WTC11 (cell line): ENCODE measurements at regions not wholly inside any gene's neighbourhood (a gene's known extent, or its start where the extent isn't known, plus 50 kb on each side); places are given as distances from the start of the nearest gene placed in this dataset.

Experiments
- CTCF ChIP-seq: fragments of 200-600 bp; IDR thresholded peaks from 2 replicates; pipeline ENCODE4 v1.8.0; 2022; ENCODE audit warnings: antibody characterized with exemption
- MAX ChIP-seq: sonication (generic); formaldehyde crosslinking; IDR thresholded peaks from 2 replicates; pipeline ENCODE4 v1.8.0; 2022; ENCODE audit warnings: mild to moderate bottlenecking, missing genetic modification reagents
- USF2 ChIP-seq: sonication (generic); formaldehyde crosslinking; IDR thresholded peaks from 2 replicates; pipeline ENCODE4 v1.8.1; 2023; ENCODE audit warnings: mild to moderate bottlenecking, missing genetic modification reagents, moderate library complexity
- ZNF138 ChIP-seq: sonication (generic); formaldehyde crosslinking; conservative IDR thresholded peaks from 2 replicates; pipeline ENCODE4 v1.8.1; 2022; ENCODE audit warnings: mild to moderate bottlenecking, moderate library complexity, missing genetic modification reagents

- TF ChIP-seq ZNF138 (no peak), CTCF (no peak), USF2 (CRISPR knock-in tag) (no peak), MAX (CRISPR knock-in tag) (no peak)
Measured at GRCh38 chr4:151566053-151566452, 157.1 kb downstream of the FHIP1A start.
